ENCODE measurements at regions not wholly inside any gene's neighbourhood (a gene's known extent, or its start where the extent isn't known, plus 50 kb on each side); places are given as distances from the start of the nearest gene placed in this dataset.

DNA sequence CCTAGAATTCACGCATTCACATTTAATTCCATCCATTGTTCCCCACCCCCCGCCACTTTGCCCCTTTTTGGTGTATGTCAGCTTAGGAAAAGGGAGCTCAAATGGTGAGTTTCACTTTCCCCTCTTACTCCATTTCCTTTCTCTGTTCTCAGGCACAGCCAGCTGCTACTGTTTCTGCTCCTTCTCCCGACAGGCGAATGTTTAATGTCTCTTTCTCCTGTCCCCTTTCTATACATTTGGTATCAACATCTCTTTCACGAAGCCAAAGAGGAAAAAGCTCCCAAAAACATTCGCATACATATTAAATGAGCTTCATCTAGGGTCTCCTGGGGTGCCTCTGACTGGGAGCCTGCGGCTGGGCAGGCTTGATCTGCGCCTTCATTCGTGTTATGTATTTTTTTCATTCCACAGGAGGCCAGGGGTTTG lies 124.2 kb upstream of the SATB2 start:
- no peaks in the 10 kb centered on the region for H3K36me3 ChIP-seq (replicated peaks; ENCODE audit: insufficient read depth, low read depth)
- no peak overlapping the region for H3K27ac ChIP-seq
- DNase-seq (ENCODE audit: low spot score), result no peak
- peak overlapping the region; percentile 25 for H3K4me3 ChIP-seq
- H2AFZ ChIP-seq, result peak overlapping the region; percentile 34
- no peaks in the 10 kb centered on the region for H3K9me2 ChIP-seq (replicated peaks; ENCODE audit: insufficient read depth)
- peaks cover 5% of the 10 kb centered on the region for H3K4me1 ChIP-seq (ENCODE audit: insufficient read depth)
- 28% methylated on average over 9 of the region's 9 CpGs for WGBS (ENCODE audit: low lambda C conversion rate, missing lambda C conversion rate)
- peak overlapping the region; percentile 65 for H3K4me2 ChIP-seq
- no peaks in the 10 kb centered on the region for H3K27me3 ChIP-seq
- no peaks in the 10 kb centered on the region for H3K79me2 ChIP-seq
- TF ChIP-seq CTCF (IDR thresholded peaks at IDR 0.05; ENCODE audit: poor library complexity) (no peak), EZH2phosphoT487 (IDR thresholded peaks at IDR 0.05; ENCODE audit: low read depth, severe bottlenecking, unreplicated experiment) (no peak), EZH2 (IDR thresholded peaks at IDR 0.05; ENCODE audit: borderline replicate concordance) (no peak)
- no peaks in the 10 kb centered on the region for H3K9me3 ChIP-seq (ENCODE audit: low read depth)
- H4K20me1 ChIP-seq (ENCODE audit: insufficient read depth, poor library complexity, severe bottlenecking), result no peaks in the 10 kb centered on the region

- Histone ChIP-seq H3K27ac (no peak overlapping the region), H3K4me1 (ENCODE audit: insufficient read depth) (peaks cover 5% of the 10 kb centered on the region), H4K20me1 (ENCODE audit: insufficient read depth, poor library complexity, severe bottlenecking) (no peaks in the 10 kb centered on the region), H3K36me3 (replicated peaks; ENCODE audit: insufficient read depth, low read depth) (no peaks in the 10 kb centered on the region), H3K4me3 (peak overlapping the region; percentile 25), H3K27me3 (no peaks in the 10 kb centered on the region), H3K4me2 (peak overlapping the region; percentile 65), H2AFZ (peak overlapping the region; percentile 34), H3K9me2 (replicated peaks; ENCODE audit: insufficient read depth) (no peaks in the 10 kb centered on the region), H3K9me3 (ENCODE audit: low read depth) (no peaks in the 10 kb centered on the region), H3K79me2 (no peaks in the 10 kb centered on the region)
- no peak for DNase-seq (ENCODE audit: low spot score)
- 65% methylated on average over 4 of the region's 4 CpGs for WGBS (ENCODE audit: low lambda C conversion rate, missing lambda C conversion rate)
- TF ChIP-seq EZH2 (IDR thresholded peaks at IDR 0.05; ENCODE audit: borderline replicate concordance) (no peak), CTCF (IDR thresholded peaks at IDR 0.05; ENCODE audit: poor library complexity) (no peak), EZH2phosphoT487 (IDR thresholded peaks at IDR 0.05; ENCODE audit: low read depth, severe bottlenecking, unreplicated experiment) (no peak)
Measured at GRCh38 chr2:199581408-199581807, 123.7 kb upstream of the SATB2 start.

DNA sequence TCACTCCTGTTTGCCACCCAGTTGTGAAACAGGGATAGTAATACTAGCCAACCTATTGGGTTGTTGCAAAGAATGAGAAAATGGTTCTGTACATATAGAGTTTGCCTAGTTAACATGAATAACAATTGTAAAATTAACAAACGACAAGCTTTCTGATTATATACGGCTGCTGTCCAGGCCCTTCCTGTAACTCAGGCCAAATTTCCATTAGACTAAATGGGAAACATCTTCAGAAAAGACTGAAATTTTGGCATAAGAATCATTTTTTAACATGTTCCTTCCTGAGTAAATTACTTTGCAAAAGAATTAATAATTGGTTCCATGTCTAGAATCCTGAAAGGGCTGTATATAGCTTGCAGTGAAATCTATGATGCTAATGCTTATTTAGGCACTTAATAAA lies 117.7 kb upstream of the SATB2 start:
- H3K27ac ChIP-seq, result no peak overlapping the region
- WGBS (ENCODE audit: low lambda C conversion rate, missing lambda C conversion rate), result 68% methylated on average over 2 of the region's 2 CpGs
- no peak for DNase-seq (ENCODE audit: low spot score)
- H3K9me2 ChIP-seq (replicated peaks; ENCODE audit: insufficient read depth), result no peaks in the 10 kb centered on the region
- H3K4me1 ChIP-seq (ENCODE audit: insufficient read depth), result no peaks in the 10 kb centered on the region
- no peaks in the 10 kb centered on the region for H3K27me3 ChIP-seq
- TF ChIP-seq CTCF (IDR thresholded peaks at IDR 0.05; ENCODE audit: poor library complexity) (no peak), EZH2 (IDR thresholded peaks at IDR 0.05; ENCODE audit: borderline replicate concordance) (no peak), EZH2phosphoT487 (IDR thresholded peaks at IDR 0.05; ENCODE audit: low read depth, severe bottlenecking, unreplicated experiment) (no peak)
- no peak overlapping the region for H3K4me3 ChIP-seq
- H3K79me2 ChIP-seq, result no peaks in the 10 kb centered on the region
- no peak overlapping the region for H2AFZ ChIP-seq
- no peak overlapping the region for H3K4me2 ChIP-seq
- no peaks in the 10 kb centered on the region for H3K36me3 ChIP-seq (replicated peaks; ENCODE audit: insufficient read depth, low read depth)
- H3K9me3 ChIP-seq (ENCODE audit: low read depth), result no peaks in the 10 kb centered on the region
- H4K20me1 ChIP-seq (ENCODE audit: insufficient read depth, poor library complexity, severe bottlenecking), result no peaks in the 10 kb centered on the region

GRCh38 chr2:199572571-199572970 lies 114.8 kb upstream of the SATB2 start:
- Histone ChIP-seq H3K27me3 (no peaks in the 10 kb centered on the region), H3K9me2 (replicated peaks; ENCODE audit: insufficient read depth) (no peaks in the 10 kb centered on the region), H4K20me1 (ENCODE audit: insufficient read depth, poor library complexity, severe bottlenecking) (no peaks in the 10 kb centered on the region), H2AFZ (no peak overlapping the region), H3K4me3 (no peak overlapping the region), H3K4me2 (no peak overlapping the region), H3K9me3 (ENCODE audit: low read depth) (no peaks in the 10 kb centered on the region), H3K27ac (no peak overlapping the region), H3K4me1 (ENCODE audit: insufficient read depth) (no peaks in the 10 kb centered on the region), H3K36me3 (replicated peaks; ENCODE audit: insufficient read depth, low read depth) (no peaks in the 10 kb centered on the region), H3K79me2 (no peaks in the 10 kb centered on the region)
- no peak for TF ChIP-seq CTCF (IDR thresholded peaks at IDR 0.05; ENCODE audit: poor library complexity)
- TF ChIP-seq EZH2 (IDR thresholded peaks at IDR 0.05; ENCODE audit: borderline replicate concordance), result no peak
- TF ChIP-seq EZH2phosphoT487 (IDR thresholded peaks at IDR 0.05; ENCODE audit: low read depth, severe bottlenecking, unreplicated experiment), result no peak
- 91% methylated on average over 1 of the region's 1 CpG for WGBS (ENCODE audit: low lambda C conversion rate, missing lambda C conversion rate)
- no peak for DNase-seq (ENCODE audit: low spot score)

Data from hepatocyte (in vitro differentiated cells).